Neuronal stem cell (in vitro differentiated cells): ENCODE measurements at regions not wholly inside any gene's neighbourhood (a gene's known extent, or its start where the extent isn't known, plus 50 kb on each side); places are given as distances from the start of the nearest gene placed in this dataset.

ENCODE experiments used
- DNase-seq: peaks from one replicate; pipeline ENCODE4 v3.0.0-alpha.2; 2013; ENCODE audit warnings: low spot score
- H2AFZ ChIP-seq: one replicate; pipeline ENCODE4 v1.6.1; 2013; ENCODE audit warnings: mild to moderate bottlenecking, low read length, inconsistent platforms
- H2AK5ac ChIP-seq: 2 replicates; pipeline ENCODE4 v1.6.1; 2013; ENCODE audit warnings: low read depth, mild to moderate bottlenecking, inconsistent platforms, low read length, moderate library complexity, mixed read lengths
- H2BK120ac ChIP-seq: 2 replicates; pipeline ENCODE4 v1.6.1; 2013; ENCODE audit warnings: low read depth, mild to moderate bottlenecking, inconsistent platforms, low read length, moderate library complexity, mixed read lengths
- H2BK12ac ChIP-seq: one replicate; pipeline ENCODE4 v1.6.1; 2013; ENCODE audit warnings: low read length, inconsistent platforms
- H2BK15ac ChIP-seq: 2 replicates; pipeline ENCODE4 v1.6.1; 2013; ENCODE audit warnings: mild to moderate bottlenecking, low read length, inconsistent platforms, mixed read lengths
- H2BK5ac ChIP-seq: one replicate; pipeline ENCODE4 v1.6.1; 2013; ENCODE audit warnings: inconsistent platforms, mild to moderate bottlenecking, low read length, moderate library complexity
- H3K14ac ChIP-seq: one replicate; pipeline ENCODE4 v1.6.1; 2013; ENCODE audit warnings: low read length, inconsistent platforms
- H3K18ac ChIP-seq: 2 replicates; pipeline ENCODE4 v1.6.1; 2013; ENCODE audit warnings: low read length, inconsistent platforms
- H3K23ac ChIP-seq: 2 replicates; pipeline ENCODE4 v1.6.1; 2013; ENCODE audit warnings: low read depth, mild to moderate bottlenecking, mixed read lengths, low read length, inconsistent platforms; ENCODE audit not compliant: poor library complexity
- H3K27ac ChIP-seq: replicated peaks from 3 replicates; pipeline ENCODE4 v1.5.1; 2013; ENCODE audit warnings: low read length, inconsistent platforms
- H3K27me3 ChIP-seq, 3 experiments: 2 replicates each; pipeline ENCODE4 v1.6.1; 2013; ENCODE audit warnings: low read length in 3 of 3, mild to moderate bottlenecking in 2 of 3, inconsistent platforms in 1 of 3, low read depth in 1 of 3, mixed read lengths in 1 of 3, moderate library complexity in 1 of 3; ENCODE audit not compliant: control insufficient read depth in 3 of 3, insufficient read depth in 3 of 3
- H3K36me3 ChIP-seq, 2 donors: replicated peaks in 1 of 2; 2 replicates each; pipeline ENCODE4 v1.6.1; 2013; ENCODE audit warnings: low read length in 2 of 2; ENCODE audit not compliant: control insufficient read depth in 2 of 2, insufficient read depth in 2 of 2
- H3K4ac ChIP-seq: 2 replicates; pipeline ENCODE4 v1.6.1; 2013; ENCODE audit warnings: inconsistent platforms, mild to moderate bottlenecking, low read length, moderate library complexity
- H3K4me1 ChIP-seq, 2 donors: 1 replicate in 1 of 2; 2 replicates in 1 of 2; pipeline ENCODE4 v1.6.1; 2013; ENCODE audit warnings: low read length in 2 of 2, low read depth in 1 of 2; ENCODE audit not compliant: control insufficient read depth in 2 of 2, insufficient read depth in 1 of 2
- H3K4me2 ChIP-seq: one replicate; pipeline ENCODE4 v1.6.1; 2013; ENCODE audit warnings: mild to moderate bottlenecking, low read length, inconsistent platforms; ENCODE audit not compliant: insufficient read depth, poor library complexity, severe bottlenecking
- H3K4me3 ChIP-seq, 2 donors: 2 replicates each; pipeline ENCODE4 v1.5.1; 2013; ENCODE audit warnings: low read length in 2 of 2, mild to moderate bottlenecking in 2 of 2, inconsistent platforms in 1 of 2, moderate library complexity in 1 of 2
- H3K79me1 ChIP-seq: one replicate; pipeline ENCODE4 v1.6.1; 2013; ENCODE audit warnings: low read depth, mild to moderate bottlenecking, inconsistent platforms, low read length, moderate library complexity
- H3K9ac ChIP-seq: one replicate; pipeline ENCODE4 v1.6.1; 2013; ENCODE audit warnings: mild to moderate bottlenecking, low read depth, low read length, inconsistent platforms; ENCODE audit not compliant: poor library complexity
- H3K9me3 ChIP-seq, 2 donors: replicated peaks in 1 of 2; 2 replicates each; pipeline versions ENCODE3 to v1.6.1; 2013; ENCODE audit warnings: low read length in 2 of 2, mild to moderate bottlenecking in 2 of 2, inconsistent platforms in 1 of 2, low read depth in 1 of 2, mixed read lengths in 1 of 2, moderate library complexity in 1 of 2; ENCODE audit not compliant: control insufficient read depth in 2 of 2, insufficient read depth in 1 of 2
- H4K8ac ChIP-seq: one replicate; pipeline ENCODE4 v1.6.1; 2013; ENCODE audit warnings: low read depth, mild to moderate bottlenecking, inconsistent platforms, low read length, moderate library complexity
- H4K91ac ChIP-seq: one replicate; pipeline ENCODE4 v1.6.1; 2013; ENCODE audit warnings: low read length, low read depth, mild to moderate bottlenecking, inconsistent platforms; ENCODE audit not compliant: poor library complexity
- WGBS, 2 donors: extraction: QIAGEN DNeasy Blood & Tissue Kit; methylation state at CpG; one replicate each; pipeline ENCODE4 v1.1.7; 2013; ENCODE audit warnings: missing lambda C conversion rate in 2 of 2, mixed read lengths in 1 of 2; ENCODE audit not compliant: insufficient read length in 2 of 2, insufficient replicate concordance in 1 of 2; ENCODE audit errors: extremely low coverage in 2 of 2; 5-methylcytosine and 5-hydroxymethylcytosine counted together

GRCh38 chr22:23409976-23410375, 170.1 kb downstream of the IGLL1 start:
- Histone ChIP-seq H3K79me1 (peaks cover under 1% of the 10 kb centered on the region), H3K9ac (no peak overlapping the region), H4K91ac (no peak overlapping the region), H3K4me2 (no peak overlapping the region), H3K14ac (no peak overlapping the region), H2BK5ac (no peak overlapping the region), H3K4ac (no peak overlapping the region), H2BK120ac (no peak overlapping the region), H3K4me1 (no peaks in the 10 kb centered on the region), H3K9me3 (no peaks in the 10 kb centered on the region), H3K4me3 (no peak overlapping the region), H3K27me3 (peaks cover 0 to 24% (median 0%) of the 10 kb centered on the region in 3 experiments), H3K18ac (no peak overlapping the region), H2AK5ac (no peak overlapping the region), H3K27ac (no peak overlapping the region), H2AFZ (no peak overlapping the region), H4K8ac (no peak overlapping the region), H2BK12ac (no peak overlapping the region), H2BK15ac (no peak overlapping the region), H3K23ac (no peak overlapping the region), H3K36me3 (no peaks in the 10 kb centered on the region)
- no CpG with 5 or more reads among the region's 8 CpGs for WGBS, 2 donors
- no peak for DNase-seq

DNA sequence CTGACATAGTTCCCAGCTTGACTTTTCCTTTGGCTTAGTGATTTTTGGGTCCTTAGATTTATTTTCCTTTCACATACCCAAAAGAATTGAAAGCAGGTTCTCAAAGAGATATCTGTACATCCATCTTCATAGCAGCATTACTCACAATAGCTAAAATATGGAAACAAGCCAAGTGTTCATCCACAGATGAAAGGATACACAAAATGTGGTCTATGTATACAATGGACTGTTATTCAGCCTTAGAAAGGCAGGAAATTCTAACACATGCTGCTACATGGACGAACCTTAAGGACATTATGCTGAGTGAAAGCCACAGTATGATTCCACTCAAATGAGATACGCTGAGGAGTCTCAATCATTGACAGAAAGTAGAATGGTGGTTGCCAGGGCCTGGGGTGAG, 171.8 kb downstream of the IGLL1 start:
- no peak overlapping the region for H3K4ac ChIP-seq
- no CpG with 5 or more reads among the region's 2 CpGs for WGBS, 2 donors
- H3K79me1 ChIP-seq, result peaks cover 2% of the 10 kb centered on the region

GRCh38 chr22:23405366-23405851, 174.7 kb downstream of the IGLL1 start:
- H3K36me3 ChIP-seq, result no peaks in the 10 kb centered on the region
- no peak overlapping the region for H2BK120ac ChIP-seq
- H3K4ac ChIP-seq, result no peak overlapping the region
- peaks cover 0 to 4% of the 10 kb centered on the region in 2 donors for H3K4me1 ChIP-seq
- no peak overlapping the region for H4K91ac ChIP-seq
- H3K18ac ChIP-seq, result peak overlapping the region; percentile 55
- no peak overlapping the region for H2BK5ac ChIP-seq
- H3K4me3 ChIP-seq, result no peak overlapping the region
- no peak overlapping the region for H3K9ac ChIP-seq
- no CpG with 5 or more reads among the region's 16 CpGs for WGBS, 2 donors
- peak overlapping the region; percentile 52 for H3K23ac ChIP-seq
- H3K27me3 ChIP-seq, result peaks cover 0 to 7% (median 0%) of the 10 kb centered on the region in 3 experiments
- H2AK5ac ChIP-seq, result no peak overlapping the region
- H2BK12ac ChIP-seq, result no peak overlapping the region
- no peak overlapping the region for H2AFZ ChIP-seq
- H3K4me2 ChIP-seq, result no peak overlapping the region
- no peak for DNase-seq
- no peaks in the 10 kb centered on the region for H3K9me3 ChIP-seq
- H3K79me1 ChIP-seq, result peaks cover 2% of the 10 kb centered on the region
- H3K27ac ChIP-seq, result no peak overlapping the region
- H4K8ac ChIP-seq, result no peak overlapping the region
- H2BK15ac ChIP-seq, result no peak overlapping the region
- H3K14ac ChIP-seq, result no peak overlapping the region

More for the DNA sequence above, 171.8 kb downstream of the IGLL1 start:
- Histone ChIP-seq H3K36me3 (no peaks in the 10 kb centered on the region), H2BK120ac (no peak overlapping the region), H4K91ac (no peak overlapping the region), H2AFZ (no peak overlapping the region), H3K18ac (no peak overlapping the region), H2AK5ac (no peak overlapping the region), H3K27ac (no peak overlapping the region), H2BK5ac (no peak overlapping the region), H2BK12ac (no peak overlapping the region), H3K4me3 (no peak overlapping the region), H2BK15ac (no peak overlapping the region), H3K9me3 (no peaks in the 10 kb centered on the region), H3K4me1 (no peaks in the 10 kb centered on the region), H3K23ac (no peak overlapping the region), H3K9ac (no peak overlapping the region), H3K27me3 (peaks cover 0 to 21% (median 0%) of the 10 kb centered on the region in 3 experiments), H3K14ac (no peak overlapping the region), H3K4me2 (no peak overlapping the region), H4K8ac (no peak overlapping the region)
- no peak for DNase-seq

- no peaks in the 10 kb centered on the region for H3K9me3 ChIP-seq
These were observed 175.3 kb downstream of the IGLL1 start for GRCh38 chr22:23404689-23405365.

More at GRCh38 chr22:23404689-23405365, 175.3 kb downstream of the IGLL1 start:
- no CpG with 5 or more reads among the region's 11 CpGs for WGBS, 2 donors
- H3K27me3 ChIP-seq, result peaks cover 0 to 4% (median 0%) of the 10 kb centered on the region in 3 experiments
- no peak overlapping the region for H3K4ac ChIP-seq
- H2AK5ac ChIP-seq, result no peak overlapping the region
- H3K9ac ChIP-seq, result no peak overlapping the region
- H4K8ac ChIP-seq, result no peak overlapping the region
- H3K79me1 ChIP-seq, result peaks cover 2% of the 10 kb centered on the region
- peak overlapping the region; percentile 52 for H3K23ac ChIP-seq
- H2BK120ac ChIP-seq, result no peak overlapping the region
- H2BK5ac ChIP-seq, result no peak overlapping the region
- H2BK12ac ChIP-seq, result no peak overlapping the region
- no peaks in the 10 kb centered on the region for H3K36me3 ChIP-seq
- H3K4me1 ChIP-seq, result peaks cover 0 to 4% of the 10 kb centered on the region in 2 donors
- no peak overlapping the region for H2AFZ ChIP-seq
- no peak overlapping the region for H2BK15ac ChIP-seq
- H3K4me2 ChIP-seq, result no peak overlapping the region
- no peak overlapping the region for H3K4me3 ChIP-seq
- no peak overlapping the region for H4K91ac ChIP-seq
- H3K27ac ChIP-seq, result no peak overlapping the region
- H3K18ac ChIP-seq, result no peak overlapping the region
- peak; percentile 67 for DNase-seq
- peak overlapping the region; percentile 67 for H3K14ac ChIP-seq
